Mesothelial cell of epicardium (in vitro differentiated cells): ENCODE measurements at regions not wholly inside any gene's neighbourhood (a gene's known extent, or its start where the extent isn't known, plus 50 kb on each side); places are given as distances from the start of the nearest gene placed in this dataset.

Experiments
- DNase-seq, 2 experiments: peaks; one replicate each; pipeline ENCODE4 v3.0.0; 2021; ENCODE audit warnings: low spot score in 2 of 2; ENCODE audit not compliant: unreplicated experiment in 2 of 2
- H3K27ac Mint-ChIP-seq: 2 replicates; pipeline ENCODE4 v1.8.0; 2021; ENCODE audit warnings: mixed read lengths
- H3K27me3 Mint-ChIP-seq: 2 replicates; pipeline ENCODE4 v1.8.0; 2021; ENCODE audit warnings: low read depth, mixed read lengths
- H3K36me3 Mint-ChIP-seq: 2 replicates; pipeline ENCODE4 v1.8.0; 2021; ENCODE audit warnings: mixed read lengths
- H3K4me1 Mint-ChIP-seq: 2 replicates; pipeline ENCODE4 v1.8.0; 2021; ENCODE audit warnings: mixed read lengths
- H3K4me3 Mint-ChIP-seq: 2 replicates; pipeline ENCODE4 v1.8.0; 2021; ENCODE audit warnings: mild to moderate bottlenecking, moderate library complexity, mixed read lengths
- H3K9me3 Mint-ChIP-seq: 2 replicates; pipeline ENCODE4 v1.8.0; 2021; ENCODE audit warnings: mixed read lengths
- TF ChIP-seq, protein P1 (sequence below): fragments of 200-600 bp; sonication (generic); IDR thresholded peaks from one replicate; pipeline ENCODE4 v1.5.0; 2021; ENCODE audit warnings: antibody characterized with exemption; ENCODE audit not compliant: unreplicated experiment

DNA sequence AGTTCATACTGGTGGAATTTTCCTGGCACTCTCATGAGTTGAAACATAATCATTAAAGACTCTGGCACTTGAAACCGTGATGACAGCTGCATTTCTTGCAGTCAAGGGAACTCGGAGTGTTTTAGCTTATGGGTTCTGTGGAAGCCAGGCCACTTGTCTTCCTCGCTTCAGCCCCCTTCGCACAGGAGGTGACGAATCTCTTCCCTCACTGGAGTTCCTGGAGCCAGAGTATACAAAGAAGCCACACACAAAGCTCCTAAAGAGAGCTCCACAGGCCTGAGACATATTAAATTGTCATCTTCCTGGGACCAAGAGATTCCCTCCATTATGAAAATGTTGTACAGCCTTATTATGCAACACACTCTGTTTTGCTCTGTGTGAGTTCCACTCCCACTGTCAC is 964.1 kb downstream of the TMEM121 start:
- Mint-ChIP-seq H3K27ac (no peak overlapping the region), H3K4me3 (no peak overlapping the region), H3K4me1 (no peaks in the 10 kb centered on the region), H3K9me3 (peaks cover 77% of the 10 kb centered on the region), H3K36me3 (peaks cover 3% of the 10 kb centered on the region), H3K27me3 (no peaks in the 10 kb centered on the region)
- DNase-seq: no peak
- TF ChIP-seq, protein P1, sequence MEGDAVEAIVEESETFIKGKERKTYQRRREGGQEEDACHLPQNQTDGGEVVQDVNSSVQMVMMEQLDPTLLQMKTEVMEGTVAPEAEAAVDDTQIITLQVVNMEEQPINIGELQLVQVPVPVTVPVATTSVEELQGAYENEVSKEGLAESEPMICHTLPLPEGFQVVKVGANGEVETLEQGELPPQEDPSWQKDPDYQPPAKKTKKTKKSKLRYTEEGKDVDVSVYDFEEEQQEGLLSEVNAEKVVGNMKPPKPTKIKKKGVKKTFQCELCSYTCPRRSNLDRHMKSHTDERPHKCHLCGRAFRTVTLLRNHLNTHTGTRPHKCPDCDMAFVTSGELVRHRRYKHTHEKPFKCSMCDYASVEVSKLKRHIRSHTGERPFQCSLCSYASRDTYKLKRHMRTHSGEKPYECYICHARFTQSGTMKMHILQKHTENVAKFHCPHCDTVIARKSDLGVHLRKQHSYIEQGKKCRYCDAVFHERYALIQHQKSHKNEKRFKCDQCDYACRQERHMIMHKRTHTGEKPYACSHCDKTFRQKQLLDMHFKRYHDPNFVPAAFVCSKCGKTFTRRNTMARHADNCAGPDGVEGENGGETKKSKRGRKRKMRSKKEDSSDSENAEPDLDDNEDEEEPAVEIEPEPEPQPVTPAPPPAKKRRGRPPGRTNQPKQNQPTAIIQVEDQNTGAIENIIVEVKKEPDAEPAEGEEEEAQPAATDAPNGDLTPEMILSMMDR: no peak

DNA sequence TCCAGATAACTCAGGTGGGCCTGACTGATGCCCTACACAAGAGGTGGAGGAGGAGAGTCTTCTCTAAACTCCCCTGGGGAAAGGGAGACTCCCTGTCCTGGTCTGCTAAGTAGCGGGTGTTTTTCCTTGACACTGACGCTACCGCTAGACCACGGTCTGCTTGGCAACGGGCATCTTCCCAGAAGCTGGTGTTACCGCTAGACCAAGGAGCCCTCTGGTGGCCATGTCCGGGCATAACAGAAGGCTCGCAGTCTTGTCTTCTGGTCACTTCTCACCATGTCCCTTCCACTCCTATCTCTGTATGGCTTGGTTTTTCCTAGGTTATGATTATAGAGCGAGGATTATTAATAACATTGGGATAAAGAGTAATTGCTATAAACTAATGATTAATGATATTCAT is 965.5 kb downstream of the TMEM121 start:
- no peak overlapping the region for H3K4me3 Mint-ChIP-seq
- peaks cover 77% of the 10 kb centered on the region for H3K9me3 Mint-ChIP-seq
- no peaks in the 10 kb centered on the region for H3K27me3 Mint-ChIP-seq
- peaks cover 3% of the 10 kb centered on the region for H3K36me3 Mint-ChIP-seq
- TF ChIP-seq, protein P1: no peak
- no peak overlapping the region for H3K27ac Mint-ChIP-seq
- no peak for DNase-seq
- no peaks in the 10 kb centered on the region for H3K4me1 Mint-ChIP-seq

DNA sequence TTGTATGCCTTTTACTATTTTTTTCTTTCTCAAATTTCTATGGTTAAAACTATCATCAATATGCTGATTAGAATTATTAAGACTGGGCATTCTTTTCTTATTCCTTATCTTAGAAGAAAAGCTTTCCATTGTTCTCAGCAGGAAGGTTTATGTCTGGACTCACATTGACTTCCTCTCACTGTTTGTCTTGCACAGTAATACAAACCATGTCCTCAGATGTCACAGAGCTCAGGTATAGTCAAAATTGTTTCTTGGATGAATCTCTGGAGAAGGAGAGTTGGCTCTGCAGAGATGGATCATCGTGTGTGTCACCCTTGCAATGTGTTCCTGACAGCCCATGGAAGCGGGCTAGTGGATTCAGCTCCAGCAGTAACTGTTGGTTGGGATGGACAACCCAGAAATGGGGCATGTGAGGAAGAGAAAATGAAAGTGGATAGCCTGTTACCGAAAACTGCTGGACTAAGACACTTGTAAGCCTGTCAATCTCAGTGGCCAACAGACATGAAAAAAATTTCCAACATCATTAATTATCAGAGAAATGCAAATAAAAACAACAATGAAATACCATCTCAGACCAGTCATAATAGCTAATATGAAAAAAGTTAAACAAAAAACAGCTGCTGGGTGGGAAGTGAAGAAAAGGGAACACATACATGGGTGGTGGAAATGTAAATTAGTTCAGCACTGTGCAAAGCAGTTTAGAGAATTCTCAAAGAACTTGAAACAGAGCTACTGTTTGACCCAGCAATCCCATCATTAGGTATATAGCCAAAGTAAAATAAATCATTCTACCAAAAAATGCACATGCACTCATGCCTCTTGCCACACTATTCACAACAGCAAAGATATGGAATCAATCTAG is 967.8 kb downstream of the TMEM121 start:
- H3K9me3 Mint-ChIP-seq: peaks cover 76% of the 10 kb centered on the region
- no peaks in the 10 kb centered on the region for H3K27me3 Mint-ChIP-seq
- DNase-seq: no peak
- no peak overlapping the region for H3K4me3 Mint-ChIP-seq
- TF ChIP-seq, protein P1: no peak
- no peaks in the 10 kb centered on the region for H3K4me1 Mint-ChIP-seq
- H3K36me3 Mint-ChIP-seq: peaks cover 3% of the 10 kb centered on the region
- H3K27ac Mint-ChIP-seq: no peak overlapping the region

DNA sequence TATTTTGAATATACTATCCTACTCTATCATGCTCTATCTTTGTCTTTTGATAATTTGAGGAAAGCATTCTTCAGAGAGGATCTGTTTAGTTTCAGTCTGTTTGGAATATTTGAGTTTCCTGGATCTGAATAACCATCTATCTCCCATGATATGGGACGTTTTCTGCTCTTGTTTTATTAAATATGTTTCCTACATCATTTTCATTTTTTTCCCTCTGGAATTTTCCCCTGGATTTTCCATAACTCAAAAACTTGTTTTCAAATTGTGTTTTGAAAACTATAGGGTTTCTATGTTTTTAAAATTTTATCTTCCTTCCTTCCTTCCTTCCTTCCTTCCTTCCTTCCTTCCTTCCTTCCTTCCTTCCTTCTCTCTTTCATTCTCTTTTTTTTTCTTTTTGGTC is 974.2 kb downstream of the TMEM121 start:
- H3K4me1 Mint-ChIP-seq: no peaks in the 10 kb centered on the region
- no peak overlapping the region for H3K27ac Mint-ChIP-seq
- H3K4me3 Mint-ChIP-seq: no peak overlapping the region
- H3K36me3 Mint-ChIP-seq: peaks cover 2% of the 10 kb centered on the region
- DNase-seq: no peak
- no peaks in the 10 kb centered on the region for H3K27me3 Mint-ChIP-seq
- H3K9me3 Mint-ChIP-seq: peaks cover 83% of the 10 kb centered on the region
- TF ChIP-seq, protein P1: no peak

DNA sequence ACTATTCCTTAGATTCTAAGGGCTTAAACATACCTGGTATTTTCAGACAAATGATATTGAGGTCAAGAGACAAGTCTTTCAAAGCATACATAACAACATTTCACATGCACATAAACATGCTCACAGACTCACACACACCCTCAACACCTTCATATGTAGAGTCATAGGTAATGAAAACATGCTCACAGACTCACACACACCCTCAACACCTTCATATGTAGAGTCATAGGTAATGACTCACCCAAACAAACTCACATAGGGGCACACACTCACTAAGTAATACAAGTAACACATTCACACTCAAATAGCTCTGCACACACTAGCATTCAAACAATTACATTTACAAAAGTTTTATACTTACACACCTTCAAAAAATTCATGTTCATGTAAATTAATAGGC is 975.5 kb downstream of the TMEM121 start:
- Mint-ChIP-seq H3K4me3 (no peak overlapping the region), H3K4me1 (no peaks in the 10 kb centered on the region), H3K27ac (no peak overlapping the region), H3K9me3 (peaks cover 83% of the 10 kb centered on the region), H3K27me3 (no peaks in the 10 kb centered on the region), H3K36me3 (peaks cover 2% of the 10 kb centered on the region)
- TF ChIP-seq, protein P1: no peak
- no peak for DNase-seq
